CD14-positive monocyte (primary cell): ENCODE measurements at regions not wholly inside any gene's neighbourhood (a gene's known extent, or its start where the extent isn't known, plus 50 kb on each side); places are given as distances from the start of the nearest gene placed in this dataset.

ENCODE experiments used
- DNase-seq, 3 donors: peaks; one replicate each; pipeline ENCODE4 v3.0.0-alpha.2; 2011 to 2022
- H2AFZ ChIP-seq: 2 replicates; pipeline ENCODE4 v1.6.0; 2012; ENCODE audit warnings: mild to moderate bottlenecking, low read depth, low read length, inconsistent platforms; ENCODE audit not compliant: insufficient read depth, poor library complexity, severe bottlenecking
- H3K27ac ChIP-seq, 2 donors: 1 replicate in 1 of 2; 2 replicates in 1 of 2; pipeline ENCODE4 v1.5.1; 2012 to 2013; ENCODE audit warnings: low read length in 2 of 2, control low read depth in 1 of 2, inconsistent platforms in 1 of 2, low read depth in 1 of 2, mild to moderate bottlenecking in 1 of 2
- H3K27me3 ChIP-seq, 2 donors: one replicate each; pipeline versions ENCODE4 v1.6.0 to v1.6.1; 2011 to 2013; ENCODE audit warnings: low read length in 2 of 2; ENCODE audit not compliant: control insufficient read depth in 2 of 2, insufficient read depth in 2 of 2
- H3K36me3 ChIP-seq, 2 donors: replicated peaks in 1 of 2; 1 replicate in 1 of 2; 2 replicates in 1 of 2; pipeline versions ENCODE4 v1.5.1 to v1.6.1; 2012 to 2013; ENCODE audit warnings: low read length in 2 of 2, control low read depth in 1 of 2, inconsistent platforms in 1 of 2, mild to moderate bottlenecking in 1 of 2; ENCODE audit not compliant: insufficient read depth in 2 of 2, control insufficient read depth in 1 of 2
- H3K4me1 ChIP-seq, 2 donors: 1 replicate in 1 of 2; 2 replicates in 1 of 2; pipeline versions ENCODE4 v1.5.1 to v1.6.1; 2012 to 2013; ENCODE audit warnings: low read length in 2 of 2, control low read depth in 1 of 2, inconsistent platforms in 1 of 2, mild to moderate bottlenecking in 1 of 2, moderate library complexity in 1 of 2; ENCODE audit not compliant: insufficient read depth in 2 of 2, control insufficient read depth in 1 of 2
- H3K4me2 ChIP-seq: replicated peaks from 2 replicates; pipeline ENCODE3; 2012; ENCODE audit warnings: low read length, moderate library complexity, mild to moderate bottlenecking; ENCODE audit not compliant: poor library complexity, severe bottlenecking; ENCODE audit errors: extremely low read depth
- H3K4me3 ChIP-seq, 3 experiments: fragments of 200-600 bp in 1 of 3; sonication (generic) in 1 of 3; replicated peaks in 1 of 3; 1 replicate in 2 of 3; 2 replicates in 1 of 3; pipeline ENCODE4 v1.5.1; 2011 to 2013; ENCODE audit warnings: low read length in 3 of 3, mild to moderate bottlenecking in 3 of 3, control low read depth in 2 of 3, low read depth in 2 of 3, inconsistent platforms in 1 of 3, moderate library complexity in 1 of 3
- H3K79me2 ChIP-seq: 2 replicates; pipeline ENCODE4 v1.6.0; 2012; ENCODE audit warnings: mild to moderate bottlenecking, control low read depth, inconsistent platforms, low read length, moderate library complexity; ENCODE audit not compliant: insufficient read depth
- H3K9ac ChIP-seq: 2 replicates; pipeline ENCODE4 v1.6.0; 2017; ENCODE audit warnings: low read length, mild to moderate bottlenecking; ENCODE audit not compliant: insufficient read depth, poor library complexity, severe bottlenecking
- H3K9me3 ChIP-seq, 2 donors: replicated peaks in 1 of 2; 1 replicate in 1 of 2; 2 replicates in 1 of 2; pipeline versions ENCODE4 v1.5.1 to v1.6.1; 2012 to 2013; ENCODE audit warnings: low read length in 2 of 2, control low read depth in 1 of 2; ENCODE audit not compliant: control insufficient read depth in 1 of 2, insufficient read depth in 1 of 2
- H4K20me1 ChIP-seq: 2 replicates; pipeline ENCODE4 v1.6.0; 2012; ENCODE audit warnings: mild to moderate bottlenecking, low read length, control low read depth, moderate library complexity; ENCODE audit not compliant: insufficient read depth
- H3K27ac Mint-ChIP-seq, 7 donors: one replicate each; pipeline ENCODE4 v1.8.0; 2020; ENCODE audit warnings: mild to moderate bottlenecking in 7 of 7, mixed read lengths in 7 of 7, moderate library complexity in 6 of 7, inconsistent platforms in 2 of 7
- H3K27me3 Mint-ChIP-seq, 3 donors: one replicate each; pipeline ENCODE4 v1.8.0; 2021 to 2022; ENCODE audit warnings: low read depth in 3 of 3, mild to moderate bottlenecking in 3 of 3, mixed read lengths in 3 of 3, moderate library complexity in 3 of 3, inconsistent platforms in 1 of 3
- H3K36me3 Mint-ChIP-seq, 2 donors: one replicate each; pipeline ENCODE4 v1.8.0; 2020; ENCODE audit warnings: mixed read lengths in 2 of 2, inconsistent platforms in 1 of 2, mild to moderate bottlenecking in 1 of 2
- H3K4me1 Mint-ChIP-seq: one replicate; pipeline ENCODE4 v1.8.0; 2020; ENCODE audit warnings: mild to moderate bottlenecking, mixed read lengths
- H3K4me3 Mint-ChIP-seq, 2 donors: one replicate each; pipeline ENCODE4 v1.8.0; 2020; ENCODE audit warnings: mild to moderate bottlenecking in 2 of 2, mixed read lengths in 2 of 2, moderate library complexity in 1 of 2
- H3K9me3 Mint-ChIP-seq, 7 donors: one replicate each; pipeline ENCODE4 v1.8.0; 2020 to 2022; ENCODE audit warnings: mixed read lengths in 7 of 7, mild to moderate bottlenecking in 6 of 7, moderate library complexity in 6 of 7, inconsistent platforms in 2 of 7
- CTCF ChIP-seq: fragments of 200-600 bp; IDR thresholded peaks from one replicate; pipeline ENCODE4 v1.8.0; 2022; ENCODE audit warnings: antibody characterized with exemption, mild to moderate bottlenecking
- WGBS: methylation state at CpG from one replicate; pipeline ENCODE4 v1.1.5; 2013; ENCODE audit warnings: missing lambda C conversion rate; ENCODE audit not compliant: insufficient coverage; 5-methylcytosine and 5-hydroxymethylcytosine counted together
- intact Hi-C, 2 donors: fragments of 100-400 bp; cut with micrococcal nuclease; formaldehyde crosslinking; loops; one replicate each; pipeline versions ENCODE4 v1.15.0 to v1.15.1; 2023

- Histone ChIP-seq H3K27me3 (peaks cover 0 to under 1% of the 10 kb centered on the region in 2 donors), H3K4me1 (peaks cover 86 to 95% of the 10 kb centered on the region in 2 donors), H3K4me2 (peak overlapping the region; percentile 47), H2AFZ (no peak overlapping the region), H3K79me2 (no peaks in the 10 kb centered on the region), H3K4me3 (peak overlapping the region in 1 of 3 experiments; percentile 44), H3K9me3 (no peaks in the 10 kb centered on the region), H4K20me1 (no peaks in the 10 kb centered on the region), H3K27ac (peak overlapping the region; percentile 79 to 85), H3K9ac (peak overlapping the region; percentile 25), H3K36me3 (no peaks in the 10 kb centered on the region)
- DNase-seq, result peak; percentile 86 to 94 (median 92)
- no peak for TF ChIP-seq CTCF
- peaks cover 89% of the 10 kb centered on the region for H3K4me1 Mint-ChIP-seq
- H3K9me3 Mint-ChIP-seq, result peaks cover 0 to 3% (median 0%) of the 10 kb centered on the region in 7 donors
- H3K27me3 Mint-ChIP-seq, result peaks cover 9 to 17% (median 9%) of the 10 kb centered on the region in 3 donors
- H3K36me3 Mint-ChIP-seq, result peaks cover 25% of the 10 kb centered on the region in 2 donors
- H3K27ac Mint-ChIP-seq, result peak overlapping the region; percentile 86 to 100 (median 100)
- 0% methylated on average over 6 of the region's 15 CpGs for WGBS
- H3K4me3 Mint-ChIP-seq, result peak overlapping the region; percentile 31 to 77
- intact Hi-C loops, result loop anchor here in 1 of 2 donors (10.0 kb wide), 1 partner anchor 201 kb away; no protein-coding TSS in a partner anchor
Measured at GRCh38 chr15:70264014-70264582, 166.4 kb upstream of the TLE3 start.

- no peaks in the 10 kb centered on the region for H3K27me3 ChIP-seq
- 95% methylated on average over 4 of the region's 6 CpGs for WGBS
- Mint-ChIP-seq H3K27me3 (peaks cover 5 to 17% (median 9%) of the 10 kb centered on the region in 3 donors), H3K4me1 (peaks cover 92% of the 10 kb centered on the region), H3K27ac (peak overlapping the region in 6 of 7 donors; percentile 10 to 100 (median 98)), H3K4me3 (peak overlapping the region in 1 of 2 donors; percentile 35), H3K36me3 (peaks cover 15 to 24% of the 10 kb centered on the region in 2 donors), H3K9me3 (peaks cover 0 to 2% (median 0%) of the 10 kb centered on the region in 7 donors)
- no peak overlapping the region for H3K4me3 ChIP-seq
- H3K36me3 ChIP-seq, result no peaks in the 10 kb centered on the region
- no peak overlapping the region for H3K9ac ChIP-seq
- H3K79me2 ChIP-seq, result no peaks in the 10 kb centered on the region
- H4K20me1 ChIP-seq, result no peaks in the 10 kb centered on the region
- intact Hi-C loops, result loop anchor here in 1 of 2 donors (10.0 kb wide), 1 partner anchor 202 kb away; no protein-coding TSS in a partner anchor
- no peak overlapping the region for H3K4me2 ChIP-seq
- TF ChIP-seq CTCF, result no peak
- H2AFZ ChIP-seq, result no peak overlapping the region
- no peak overlapping the region for H3K27ac ChIP-seq
- no peaks in the 10 kb centered on the region for H3K9me3 ChIP-seq
- peaks cover 89 to 95% of the 10 kb centered on the region in 2 donors for H3K4me1 ChIP-seq
- DNase-seq, result no peak
Measured at GRCh38 chr15:70262591-70263274, 165.0 kb upstream of the TLE3 start.
